ENCODE measurements at regions not wholly inside any gene's neighbourhood (a gene's known extent, or its start where the extent isn't known, plus 50 kb on each side); places are given as distances from the start of the nearest gene placed in this dataset.

DNA sequence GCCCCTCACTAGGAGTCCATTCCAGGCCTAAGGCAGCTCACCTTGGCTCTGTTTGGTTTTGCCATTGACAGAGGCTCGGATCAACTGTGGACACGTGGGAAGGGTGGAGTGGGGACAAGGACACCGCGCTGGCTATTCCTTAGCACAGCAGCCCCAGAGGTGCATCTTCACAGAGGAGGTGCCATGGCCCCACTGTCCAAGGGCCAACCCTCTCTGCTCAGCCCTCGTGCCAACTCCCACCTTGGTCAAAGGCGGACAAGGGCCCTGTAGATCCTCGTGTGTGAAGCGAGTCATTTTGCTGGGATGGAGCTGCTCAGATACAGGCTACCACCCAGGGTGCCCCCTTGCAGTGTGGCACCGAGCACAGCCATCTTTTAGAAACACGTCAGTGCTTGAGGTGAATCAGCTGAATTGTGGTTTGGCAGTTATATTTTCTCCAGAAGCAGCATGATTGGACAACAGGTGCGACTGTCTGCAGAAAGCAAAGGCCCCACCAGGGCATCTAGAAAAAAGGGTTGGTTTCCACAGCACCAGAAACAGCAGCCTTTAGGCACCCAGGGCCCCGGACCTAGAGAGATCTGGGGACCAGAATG is 192.1 kb upstream of the GPR12 start:
- no peak overlapping the region for H3K9ac ChIP-seq (ENCODE audit: control insufficient read depth, insufficient read depth, low read length)
- no peaks in the 10 kb centered on the region for H3K9me3 ChIP-seq (replicated peaks; ENCODE audit: control insufficient read depth, insufficient read depth, low read length)
- FAIRE-seq (no peak), DNase-seq (ENCODE audit: low read depth, low spot score) (no peak), ATAC-seq (no peak)
- H3K36me3 ChIP-seq (ENCODE audit: control insufficient read depth in 2 of 2, insufficient read depth in 2 of 2, low read length in 1 of 2): no peaks in the 10 kb centered on the region
- no peaks in the 10 kb centered on the region; a peak in 2 of 4 replicates for H3K27me3 ChIP-seq (replicated peaks in 1 of 2; ENCODE audit: control insufficient read depth in 2 of 2, insufficient read depth in 2 of 2, low read length in 1 of 2)
- ChIA-PET RAD21 (ENCODE audit: unreplicated experiment) (interaction anchor here (0.9 kb wide), 1 partner anchor 35 kb away, joined by 3 read pairs; no protein-coding TSS in a partner anchor), CTCF (no interaction called here), POLR2A (no interaction called here), SMC1A (ENCODE audit: uncharacterized antibody, unreplicated experiment) (no interaction called here)
- 24% methylated on average over 12 of the region's 12 CpGs for WGBS (ENCODE audit: insufficient coverage, insufficient replicate concordance, low lambda C conversion rate, missing lambda C conversion rate)
- in situ Hi-C loops (cut with MboI): no loop called here
- intact Hi-C loops (cut with micrococcal nuclease; ENCODE audit: unreplicated experiment): no loop called here
- no peaks in the 10 kb centered on the region for H4K20me1 ChIP-seq (ENCODE audit: control insufficient read depth, insufficient read depth)
- no peaks in the 10 kb centered on the region for H3K4me1 ChIP-seq (ENCODE audit: control insufficient read depth, insufficient read depth, low read length)
- TF ChIP-seq YY1 (IDR thresholded peaks at IDR 0.05; ENCODE audit: low read depth, low read length) (no peak), MTA3 (IDR thresholded peaks at IDR 0.05; ENCODE audit: borderline replicate concordance, low read length) (no peak), HDAC6 (IDR thresholded peaks at IDR 0.05; ENCODE audit: unreplicated experiment) (no peak)
- TF ChIP-seq, protein P1, sequence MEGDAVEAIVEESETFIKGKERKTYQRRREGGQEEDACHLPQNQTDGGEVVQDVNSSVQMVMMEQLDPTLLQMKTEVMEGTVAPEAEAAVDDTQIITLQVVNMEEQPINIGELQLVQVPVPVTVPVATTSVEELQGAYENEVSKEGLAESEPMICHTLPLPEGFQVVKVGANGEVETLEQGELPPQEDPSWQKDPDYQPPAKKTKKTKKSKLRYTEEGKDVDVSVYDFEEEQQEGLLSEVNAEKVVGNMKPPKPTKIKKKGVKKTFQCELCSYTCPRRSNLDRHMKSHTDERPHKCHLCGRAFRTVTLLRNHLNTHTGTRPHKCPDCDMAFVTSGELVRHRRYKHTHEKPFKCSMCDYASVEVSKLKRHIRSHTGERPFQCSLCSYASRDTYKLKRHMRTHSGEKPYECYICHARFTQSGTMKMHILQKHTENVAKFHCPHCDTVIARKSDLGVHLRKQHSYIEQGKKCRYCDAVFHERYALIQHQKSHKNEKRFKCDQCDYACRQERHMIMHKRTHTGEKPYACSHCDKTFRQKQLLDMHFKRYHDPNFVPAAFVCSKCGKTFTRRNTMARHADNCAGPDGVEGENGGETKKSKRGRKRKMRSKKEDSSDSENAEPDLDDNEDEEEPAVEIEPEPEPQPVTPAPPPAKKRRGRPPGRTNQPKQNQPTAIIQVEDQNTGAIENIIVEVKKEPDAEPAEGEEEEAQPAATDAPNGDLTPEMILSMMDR (IDR thresholded peaks at IDR 0.05 in 2 of 3, conservative IDR thresholded peaks at IDR 0.05 in 1 of 3; ENCODE audit: control insufficient read depth in 2 of 3, extremely low read depth in 1 of 3, insufficient read depth in 1 of 3, low read depth in 3 of 3, low read length in 3 of 3): no peak
- TF ChIP-seq, protein P2, sequence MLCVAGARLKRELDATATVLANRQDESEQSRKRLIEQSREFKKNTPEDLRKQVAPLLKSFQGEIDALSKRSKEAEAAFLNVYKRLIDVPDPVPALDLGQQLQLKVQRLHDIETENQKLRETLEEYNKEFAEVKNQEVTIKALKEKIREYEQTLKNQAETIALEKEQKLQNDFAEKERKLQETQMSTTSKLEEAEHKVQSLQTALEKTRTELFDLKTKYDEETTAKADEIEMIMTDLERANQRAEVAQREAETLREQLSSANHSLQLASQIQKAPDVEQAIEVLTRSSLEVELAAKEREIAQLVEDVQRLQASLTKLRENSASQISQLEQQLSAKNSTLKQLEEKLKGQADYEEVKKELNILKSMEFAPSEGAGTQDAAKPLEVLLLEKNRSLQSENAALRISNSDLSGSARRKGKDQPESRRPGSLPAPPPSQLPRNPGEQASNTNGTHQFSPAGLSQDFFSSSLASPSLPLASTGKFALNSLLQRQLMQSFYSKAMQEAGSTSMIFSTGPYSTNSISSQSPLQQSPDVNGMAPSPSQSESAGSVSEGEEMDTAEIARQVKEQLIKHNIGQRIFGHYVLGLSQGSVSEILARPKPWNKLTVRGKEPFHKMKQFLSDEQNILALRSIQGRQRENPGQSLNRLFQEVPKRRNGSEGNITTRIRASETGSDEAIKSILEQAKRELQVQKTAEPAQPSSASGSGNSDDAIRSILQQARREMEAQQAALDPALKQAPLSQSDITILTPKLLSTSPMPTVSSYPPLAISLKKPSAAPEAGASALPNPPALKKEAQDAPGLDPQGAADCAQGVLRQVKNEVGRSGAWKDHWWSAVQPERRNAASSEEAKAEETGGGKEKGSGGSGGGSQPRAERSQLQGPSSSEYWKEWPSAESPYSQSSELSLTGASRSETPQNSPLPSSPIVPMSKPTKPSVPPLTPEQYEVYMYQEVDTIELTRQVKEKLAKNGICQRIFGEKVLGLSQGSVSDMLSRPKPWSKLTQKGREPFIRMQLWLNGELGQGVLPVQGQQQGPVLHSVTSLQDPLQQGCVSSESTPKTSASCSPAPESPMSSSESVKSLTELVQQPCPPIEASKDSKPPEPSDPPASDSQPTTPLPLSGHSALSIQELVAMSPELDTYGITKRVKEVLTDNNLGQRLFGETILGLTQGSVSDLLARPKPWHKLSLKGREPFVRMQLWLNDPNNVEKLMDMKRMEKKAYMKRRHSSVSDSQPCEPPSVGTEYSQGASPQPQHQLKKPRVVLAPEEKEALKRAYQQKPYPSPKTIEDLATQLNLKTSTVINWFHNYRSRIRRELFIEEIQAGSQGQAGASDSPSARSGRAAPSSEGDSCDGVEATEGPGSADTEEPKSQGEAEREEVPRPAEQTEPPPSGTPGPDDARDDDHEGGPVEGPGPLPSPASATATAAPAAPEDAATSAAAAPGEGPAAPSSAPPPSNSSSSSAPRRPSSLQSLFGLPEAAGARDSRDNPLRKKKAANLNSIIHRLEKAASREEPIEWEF (IDR thresholded peaks at IDR 0.05; ENCODE audit: insufficient replicate concordance, low read depth, low read length): no peak
- H3K4me2 ChIP-seq (ENCODE audit: control insufficient read depth, insufficient read depth): no peak overlapping the region
- no peak overlapping the region for H3K4me3 ChIP-seq
- H3K27ac ChIP-seq (ENCODE audit: control insufficient read depth, insufficient read depth): no peak overlapping the region
- no TSS peak for BruUV-seq (replicated peaks)
- no peak overlapping the region for H2AFZ ChIP-seq (ENCODE audit: control insufficient read depth, low read depth, low read length)
- no peaks in the 10 kb centered on the region for H3K79me2 ChIP-seq (ENCODE audit: control insufficient read depth, insufficient read depth, low read length)

Data from GM12878 (cell line).